GM20431 (cell line): ENCODE measurements at regions not wholly inside any gene's neighbourhood (a gene's known extent, or its start where the extent isn't known, plus 50 kb on each side); places are given as distances from the start of the nearest gene placed in this dataset.
"Not testable (repeated sequence)": the region's sequence is repeated elsewhere in the genome, so short reads cannot be mapped to it uniquely, and the experiment has no call there.

Source experiments
- in situ Hi-C: fragments of 300-500 bp; cut with MseI, MboI; formaldehyde crosslinking; loops from one replicate; pipeline ENCODE4 v1.15.0; 2020; ENCODE audit warnings: low sequenced_read_pairs; ENCODE audit not compliant: unreplicated experiment

DNA sequence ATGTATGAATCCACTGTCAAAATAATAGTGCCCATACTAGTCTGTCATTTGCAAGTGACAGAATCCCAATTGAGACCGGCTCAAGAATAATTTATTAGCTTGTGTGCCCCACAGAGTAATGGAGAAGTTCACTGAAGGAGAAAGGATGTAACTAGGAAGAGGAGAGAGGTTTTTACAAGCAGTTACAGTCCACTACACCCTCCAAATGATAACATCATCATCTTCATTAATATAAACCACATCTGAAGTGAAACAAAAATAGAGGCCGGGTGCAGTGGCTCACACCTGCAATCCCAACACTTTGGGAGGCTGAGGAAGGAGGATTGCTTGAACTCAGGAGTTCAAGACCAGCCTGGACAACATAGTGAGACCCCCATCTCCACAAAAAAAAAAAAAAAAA lies 226.8 kb downstream of the SKIDA1 start:
- in situ Hi-C loops: no loop called here

DNA sequence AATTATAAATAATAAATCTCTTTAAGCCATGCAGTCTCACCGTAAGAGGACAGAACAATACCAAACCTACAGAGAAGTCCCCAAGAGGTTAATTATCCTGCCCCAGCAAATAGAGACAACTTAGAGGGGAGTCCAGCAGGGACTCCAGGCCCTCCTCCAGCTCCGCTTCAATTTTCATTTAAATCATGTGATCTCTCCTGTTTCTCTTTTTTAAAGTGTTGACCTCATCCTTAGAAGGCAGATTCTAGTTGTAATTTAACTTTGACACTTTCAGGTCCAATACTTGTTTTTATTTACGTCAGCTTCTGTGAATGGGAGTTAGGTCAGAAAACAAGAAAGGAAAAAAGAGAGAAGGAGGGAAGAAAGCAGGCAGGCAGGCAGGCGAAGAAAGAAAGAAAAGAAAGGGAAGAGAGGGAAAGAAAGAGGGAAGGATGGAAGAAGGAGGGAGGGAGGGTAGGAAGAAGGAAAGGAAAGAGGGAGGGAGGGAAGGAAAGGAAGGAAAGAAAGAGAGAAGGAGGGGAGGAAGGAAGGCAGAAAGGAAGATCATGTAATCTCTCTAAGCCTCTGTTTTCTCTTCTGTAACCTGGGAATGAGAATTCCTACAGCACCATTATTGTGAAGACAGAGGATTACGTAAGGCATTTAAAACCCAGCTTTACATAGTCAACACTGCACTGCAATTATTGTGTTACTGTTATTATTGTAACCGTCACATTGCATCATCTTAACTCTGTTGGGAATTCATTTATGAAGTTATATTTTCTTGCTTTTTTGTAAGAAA lies 227.7 kb downstream of the SKIDA1 start:
- in situ Hi-C loops: no loop called here

DNA sequence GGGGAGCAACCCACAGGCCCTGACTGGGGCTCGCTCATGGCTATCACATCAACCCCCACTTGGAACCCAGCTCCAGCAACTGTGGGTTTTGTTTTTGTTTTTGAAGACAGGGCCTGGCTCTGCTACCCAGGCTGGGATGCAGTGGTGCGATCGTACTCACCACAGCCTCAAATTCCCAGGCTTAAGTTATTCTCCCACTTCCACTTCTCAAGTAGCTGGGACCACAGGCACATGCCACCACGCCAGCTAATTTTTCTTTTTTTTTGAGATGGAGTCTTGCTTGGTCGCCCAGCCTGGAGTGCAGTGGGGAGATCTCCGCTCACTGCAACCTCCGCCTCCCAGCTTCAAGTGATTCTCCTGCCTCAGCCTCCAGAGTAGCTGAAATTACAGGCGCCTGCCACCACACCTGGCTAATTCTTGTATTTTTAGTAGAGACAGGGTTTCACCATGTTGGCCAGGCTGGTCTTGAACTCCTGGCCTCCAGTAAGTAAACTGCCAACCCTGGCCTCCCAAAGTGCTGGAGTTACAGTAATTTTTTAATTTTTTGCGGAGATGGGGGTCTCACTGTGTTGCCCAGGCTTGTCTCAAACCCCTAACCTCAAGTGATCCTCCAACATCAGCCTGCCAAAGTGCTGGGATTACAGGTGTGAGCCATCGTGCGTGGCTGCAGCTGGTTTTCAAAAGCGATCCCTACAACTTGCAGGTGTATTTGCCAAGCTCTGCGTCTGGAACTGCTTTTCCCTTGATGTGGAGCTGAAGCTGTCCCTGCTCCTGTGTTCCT lies 228.7 kb downstream of the SKIDA1 start:
- in situ Hi-C loops: no loop called here

DNA sequence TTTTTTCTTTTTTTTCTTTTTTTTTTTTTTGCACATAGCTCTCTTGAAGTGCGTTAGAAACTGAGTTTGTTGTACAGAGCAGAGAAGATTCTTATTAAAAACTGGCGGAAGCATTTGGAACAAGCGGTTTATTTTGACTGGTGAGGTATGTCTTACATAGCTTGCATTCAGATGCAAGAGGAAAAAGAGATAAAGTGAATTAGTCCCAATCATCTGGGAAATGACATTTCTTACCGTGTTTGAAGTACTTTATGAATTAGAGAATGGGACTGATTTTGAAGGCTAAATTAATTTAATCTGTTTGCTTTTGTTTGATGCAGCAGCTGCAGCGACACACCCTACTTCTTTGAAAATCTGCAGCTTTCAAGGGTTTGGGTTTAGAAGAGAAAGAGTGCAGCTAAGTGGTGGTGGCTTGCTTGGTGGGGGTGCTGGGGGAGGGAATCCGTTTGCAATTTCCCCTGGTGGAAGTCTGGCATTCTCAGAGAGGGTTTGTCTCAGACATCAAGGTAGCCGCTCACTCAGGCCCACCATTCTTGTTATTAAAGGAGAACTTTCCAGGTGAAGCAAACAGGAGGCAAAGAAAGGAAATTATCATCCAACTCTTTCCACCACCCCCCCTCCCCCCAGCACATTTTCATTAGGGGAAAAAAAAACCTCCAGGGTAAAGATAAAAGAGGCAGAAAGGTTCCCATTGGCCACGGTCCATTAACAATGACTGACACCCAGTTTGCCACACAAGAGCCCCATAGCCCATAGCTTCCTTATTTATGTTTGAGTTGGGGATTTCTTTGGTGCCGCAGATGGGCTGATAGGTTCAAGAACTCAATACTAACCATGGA lies 231.7 kb downstream of the SKIDA1 start:
- in situ Hi-C loops: no loop called here

DNA sequence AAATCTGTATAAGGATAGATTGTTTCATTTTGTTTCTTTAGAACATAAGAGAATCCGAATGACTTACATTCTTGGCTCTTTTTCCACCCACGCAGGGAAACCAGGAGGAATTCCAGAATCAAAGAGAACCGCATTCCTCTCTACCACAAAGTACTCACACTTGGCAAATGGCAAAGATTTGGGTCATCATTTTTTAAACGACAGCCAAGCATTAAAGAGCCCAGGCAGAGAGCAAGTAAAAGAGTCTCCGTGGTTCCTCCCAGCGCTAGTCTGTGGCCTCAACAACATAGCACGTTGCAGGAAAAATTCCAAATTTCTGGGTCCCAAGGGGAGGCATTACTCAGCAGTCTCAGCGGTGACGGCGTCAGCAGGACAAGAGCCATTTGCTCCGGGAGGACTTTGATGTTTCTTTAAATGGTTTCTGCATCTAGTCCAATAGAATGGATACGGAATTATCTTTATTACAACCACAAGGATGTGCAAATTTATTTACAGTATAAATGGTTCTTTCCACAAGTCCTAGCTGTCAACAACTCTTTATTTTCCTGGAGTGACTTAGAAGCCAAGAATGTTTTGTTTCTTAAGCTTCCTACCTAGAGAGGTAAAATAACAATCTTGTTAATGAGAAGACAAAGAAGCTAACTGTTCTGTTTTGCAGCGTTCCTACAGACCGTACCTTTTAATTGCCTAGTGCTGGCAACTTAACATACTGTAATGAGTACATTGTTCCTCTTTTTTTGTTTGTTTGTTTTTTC lies 232.5 kb downstream of the SKIDA1 start:
- in situ Hi-C loops: no loop called here

DNA sequence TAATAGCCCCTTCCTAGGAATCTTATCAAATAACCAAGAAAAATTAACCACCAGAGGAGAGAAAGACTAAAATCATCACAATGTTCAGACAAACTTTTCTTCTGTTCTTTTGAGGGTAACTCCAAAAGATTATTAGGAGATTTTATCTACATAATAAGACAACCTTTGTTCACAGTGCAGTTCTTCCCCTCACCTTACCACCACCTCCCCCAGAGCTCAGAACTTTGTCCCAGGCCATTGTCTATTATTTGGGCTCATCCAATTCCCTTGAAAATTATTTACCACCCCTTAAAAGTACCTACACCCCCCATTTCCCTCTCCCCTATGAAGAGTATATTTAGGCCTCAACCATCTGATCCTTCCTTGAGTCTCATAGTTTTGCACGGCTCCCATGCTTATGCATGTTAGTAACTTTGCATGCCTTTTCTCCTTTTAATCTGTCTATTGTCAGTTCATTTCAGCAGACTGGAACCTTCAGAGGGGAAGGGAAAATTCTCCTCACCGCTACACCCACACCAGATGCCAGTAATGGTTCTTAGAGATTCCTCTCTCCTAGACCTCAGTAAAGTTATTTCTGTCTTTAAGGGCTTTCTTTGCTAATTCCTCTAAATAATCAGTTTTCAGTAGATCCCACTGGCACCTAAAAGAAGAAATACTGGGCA lies 234.9 kb downstream of the SKIDA1 start:
- in situ Hi-C loops: no loop called here

DNA sequence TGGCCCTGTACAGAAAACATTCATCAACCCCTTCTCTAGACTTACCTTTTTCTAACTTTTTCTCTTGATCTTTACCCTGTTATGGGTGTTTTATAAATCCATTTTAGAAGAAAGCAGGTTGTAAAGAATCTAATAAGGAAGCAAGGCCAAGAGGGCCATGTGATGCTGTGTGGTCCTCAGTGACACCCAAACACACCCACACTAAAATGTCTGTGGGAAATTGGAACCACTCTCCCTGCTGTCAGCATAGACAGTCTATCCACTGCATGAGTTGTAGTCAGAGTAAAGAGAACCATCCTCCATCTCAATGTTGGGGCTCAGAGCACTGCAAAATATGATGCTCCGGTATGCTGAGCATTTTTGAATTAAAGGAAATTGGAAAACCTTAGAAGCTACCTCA lies 235.5 kb downstream of the SKIDA1 start:
- in situ Hi-C loops: no loop called here

DNA sequence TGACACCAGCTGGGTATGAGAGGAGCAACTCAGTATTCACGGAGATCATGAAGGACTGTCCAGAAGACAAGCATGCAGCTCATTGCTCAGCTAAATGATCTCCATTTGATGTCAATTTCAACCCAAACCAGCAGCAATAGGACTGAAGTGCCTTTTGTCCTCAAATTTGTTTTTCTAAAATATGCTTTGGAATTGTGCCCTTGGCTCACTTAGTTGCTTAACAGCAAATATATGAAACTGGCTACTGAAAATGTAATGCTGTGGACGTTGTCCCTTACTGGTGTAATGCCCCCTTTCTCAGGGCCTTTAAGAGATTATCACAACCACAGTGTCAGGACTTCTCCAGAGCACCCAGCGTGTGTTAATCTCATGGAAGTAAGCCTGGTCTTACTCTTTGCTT lies 236.2 kb downstream of the SKIDA1 start:
- in situ Hi-C loops: no loop called here

DNA sequence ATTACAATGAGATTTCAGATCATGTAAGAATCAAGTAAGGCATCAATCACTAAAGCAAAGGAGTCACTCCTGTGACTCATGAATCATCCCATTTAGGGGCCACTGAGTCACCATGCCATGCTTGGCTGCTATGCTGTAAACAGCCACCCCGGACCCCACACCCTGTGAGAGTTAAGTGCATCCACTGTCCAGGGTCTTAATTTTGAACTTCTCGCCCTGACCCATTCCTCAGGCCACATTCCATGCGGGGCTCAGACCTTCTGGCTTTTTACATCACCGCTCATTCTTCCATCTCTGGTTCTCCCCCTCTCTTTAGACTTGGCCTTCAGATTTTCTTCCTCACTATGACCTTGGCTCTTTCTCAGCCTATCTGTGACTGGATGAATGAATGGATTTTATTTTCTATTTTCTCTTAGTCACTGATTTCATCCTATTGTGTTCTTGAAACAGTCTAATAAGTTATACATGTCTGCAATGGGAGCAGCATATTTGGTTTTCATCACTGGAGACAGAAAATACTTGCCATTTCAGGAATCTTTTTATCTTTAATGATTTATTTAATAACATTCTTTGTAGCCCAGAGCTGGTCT lies 239.6 kb downstream of the SKIDA1 start:
- in situ Hi-C loops: no loop called here

DNA sequence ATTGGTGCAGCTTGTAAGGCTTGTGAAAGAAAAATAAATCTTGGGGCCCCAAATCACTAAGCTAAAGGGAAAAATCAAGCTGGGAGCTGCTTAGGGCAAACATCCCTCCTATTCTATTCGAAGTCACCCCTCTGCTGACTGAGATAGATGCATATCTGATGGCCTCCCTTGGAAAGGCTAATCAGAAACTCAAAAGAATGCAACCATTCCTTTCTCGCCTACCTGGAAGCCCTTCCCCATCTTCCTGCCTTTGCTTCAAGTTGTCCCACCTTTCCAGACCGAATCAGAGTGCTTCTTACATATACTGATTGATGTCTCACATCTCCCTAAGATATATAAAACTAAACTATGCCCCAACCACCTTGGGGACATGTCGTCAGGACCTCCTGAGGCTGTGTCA lies 240.3 kb downstream of the SKIDA1 start:
- in situ Hi-C loops: no loop called here

DNA sequence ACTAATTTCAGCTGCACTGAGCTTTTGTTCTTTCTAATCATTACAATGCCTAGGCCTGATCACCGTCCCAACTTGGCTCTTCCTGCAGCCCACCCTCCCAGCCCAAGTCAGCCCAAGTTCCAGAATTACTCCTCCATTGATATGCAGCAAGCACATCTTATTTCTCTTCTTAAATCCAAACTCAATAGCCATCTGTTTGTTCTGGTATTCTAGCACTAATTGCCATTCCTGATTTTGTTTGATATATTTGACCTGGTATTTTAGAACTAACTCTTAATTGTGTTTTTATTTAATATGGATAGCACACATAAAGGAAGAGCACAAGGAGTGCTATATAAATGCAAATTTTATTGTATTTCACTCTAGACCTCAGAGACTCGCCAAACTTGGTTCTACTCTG lies 241.2 kb downstream of the SKIDA1 start:
- in situ Hi-C loops: no loop called here

DNA sequence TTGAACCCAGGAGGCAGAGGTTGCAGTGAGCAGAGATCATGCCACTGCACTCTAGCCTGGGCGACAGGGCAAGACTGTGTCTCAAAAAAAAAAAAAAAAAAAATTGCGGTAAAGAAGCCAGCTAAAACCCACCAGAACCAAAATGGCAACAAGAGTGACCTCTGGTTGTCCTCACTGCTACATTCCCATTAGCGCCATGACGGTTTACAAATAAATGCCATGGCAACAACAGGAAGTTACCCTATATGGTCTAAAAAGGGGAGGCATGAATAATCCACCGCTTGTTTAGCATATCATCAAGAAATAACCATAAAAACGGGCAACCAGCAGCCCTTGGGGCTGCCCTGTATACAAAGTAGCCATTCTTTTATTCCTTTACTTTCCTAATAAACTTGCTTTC lies 242.4 kb downstream of the SKIDA1 start:
- in situ Hi-C loops: not testable (repeated sequence)

DNA sequence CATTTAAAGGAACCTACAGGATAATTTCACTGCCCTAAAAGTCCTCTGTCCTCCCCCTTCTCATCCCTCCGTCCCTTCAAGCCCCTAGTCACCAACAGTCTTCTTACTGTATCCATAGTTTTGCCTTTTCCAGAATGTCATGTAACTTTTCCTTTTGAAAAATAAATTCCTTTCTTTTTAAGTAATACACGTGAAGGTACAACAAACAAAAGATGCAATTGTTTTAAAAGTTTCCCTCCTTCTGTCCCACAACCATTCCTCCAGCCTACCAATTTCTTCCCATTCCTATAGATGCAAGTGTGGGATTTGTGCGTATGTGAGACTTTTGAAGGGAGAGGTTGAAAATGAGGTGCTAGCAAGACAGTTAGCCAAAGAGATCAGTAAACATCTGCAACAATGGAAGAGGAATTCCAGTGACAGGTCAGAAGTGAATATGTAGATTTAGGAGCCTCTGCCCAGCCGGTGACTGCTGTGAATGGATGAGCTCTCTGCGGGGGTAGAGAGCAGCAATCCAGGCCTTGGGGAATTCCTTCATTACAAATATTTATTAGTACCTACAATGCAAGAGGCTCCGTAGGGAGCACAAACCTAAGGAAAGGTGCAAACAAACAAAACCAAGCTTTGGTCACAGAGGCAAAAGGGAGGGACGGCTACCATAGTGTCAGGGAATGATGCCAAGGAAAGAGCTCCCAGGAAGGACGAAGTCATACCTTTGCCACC lies 243.6 kb downstream of the SKIDA1 start:
- in situ Hi-C loops: no loop called here

DNA sequence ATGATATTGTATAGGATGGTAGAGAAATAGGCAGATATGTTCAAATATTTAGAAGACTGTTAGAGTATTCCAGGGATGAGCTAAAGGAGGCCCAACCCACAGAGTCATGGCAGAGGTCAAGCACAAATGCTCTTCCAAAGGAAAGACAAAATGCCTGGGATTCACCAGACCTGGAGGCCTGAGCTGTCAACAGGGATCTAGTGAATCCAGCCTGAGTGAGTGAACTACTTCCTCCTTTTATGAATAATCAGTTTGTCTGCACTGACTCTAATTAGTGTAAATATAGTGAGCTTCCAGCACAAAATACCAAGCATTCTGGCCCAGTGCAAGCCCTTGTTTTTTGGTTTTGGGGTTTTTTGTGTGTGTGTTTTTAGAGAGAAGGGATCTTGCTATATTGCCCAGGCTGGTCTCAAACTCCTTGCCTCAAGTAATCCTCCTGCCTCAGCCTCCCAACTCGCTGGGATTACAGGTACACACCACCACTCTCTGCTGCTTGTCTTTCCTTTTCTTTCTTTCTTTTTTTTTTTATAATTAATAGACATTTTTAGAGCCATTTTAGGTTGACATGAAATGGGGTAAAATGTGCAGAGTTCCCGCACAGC lies 244.4 kb downstream of the SKIDA1 start:
- in situ Hi-C loops: no loop called here

DNA sequence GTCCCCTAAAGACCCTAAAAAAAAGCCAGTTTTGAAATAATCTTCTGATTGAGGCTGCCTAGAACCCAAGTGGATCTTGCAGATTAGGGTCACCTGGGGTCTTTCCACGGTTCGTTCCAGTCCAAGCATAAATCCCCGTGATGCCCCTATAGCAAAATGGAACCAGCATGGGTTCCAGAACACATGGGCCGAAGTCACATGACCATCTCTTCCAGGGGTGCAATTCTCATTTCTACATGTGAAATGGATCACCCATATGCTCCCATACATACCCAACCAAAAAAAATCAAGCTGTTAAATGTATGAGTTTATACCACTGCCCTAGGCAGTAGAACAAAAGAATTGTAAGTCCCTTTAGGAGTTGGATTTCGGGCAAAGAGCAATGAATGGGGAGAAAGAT lies 245.4 kb downstream of the SKIDA1 start:
- in situ Hi-C loops: no loop called here

DNA sequence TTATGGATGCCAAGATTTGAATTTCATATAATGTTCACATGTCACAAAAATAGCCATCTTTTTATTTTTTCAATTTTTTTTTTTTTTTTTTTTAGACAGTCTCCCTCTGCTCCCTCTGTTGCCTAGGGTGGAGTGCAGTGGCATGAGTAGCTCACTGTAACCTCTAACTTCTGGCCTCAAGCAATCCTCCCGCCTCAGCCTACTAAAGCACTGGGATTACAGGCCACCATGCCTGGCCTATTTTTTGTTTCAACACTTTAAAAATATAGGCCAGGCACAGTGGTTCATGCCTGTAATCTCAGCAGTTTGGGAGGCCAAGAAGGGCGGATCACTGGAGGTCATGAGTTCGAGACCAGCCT lies 246.3 kb downstream of the SKIDA1 start:
- in situ Hi-C loops: no loop called here

DNA sequence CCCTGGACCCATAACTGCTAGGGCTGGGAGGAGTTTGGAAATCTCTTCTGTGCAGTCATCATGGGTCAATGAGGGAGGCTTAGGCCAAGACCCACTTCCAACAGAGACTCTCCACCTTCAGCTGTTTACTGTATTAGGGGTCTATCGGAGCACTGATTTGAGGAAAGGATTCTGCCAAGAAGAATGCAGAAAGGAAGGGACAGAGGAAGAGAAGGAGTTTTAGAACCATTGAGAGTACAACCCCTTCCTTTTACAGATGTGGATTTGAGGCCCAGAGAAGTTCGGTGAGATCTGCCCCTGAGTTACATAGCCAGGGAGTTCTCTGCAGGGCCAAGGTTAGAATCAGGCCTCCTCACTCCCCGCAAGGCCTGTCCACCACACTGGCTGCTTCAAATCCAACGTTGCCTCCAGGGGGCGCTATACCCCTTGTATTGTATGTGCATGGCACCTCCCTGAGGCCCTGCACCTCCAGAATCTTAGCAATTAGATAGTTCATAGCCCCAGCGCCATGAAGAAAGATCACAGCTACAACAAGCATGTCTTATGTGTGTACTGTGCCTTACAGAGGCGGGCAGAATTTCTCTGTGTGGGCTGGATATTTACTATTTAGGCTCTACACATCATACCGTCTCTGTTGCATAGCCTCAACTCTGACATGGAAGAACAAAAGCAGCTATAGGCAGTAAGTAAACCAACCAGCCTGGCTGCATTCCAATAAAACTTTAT lies 246.8 kb downstream of the SKIDA1 start:
- in situ Hi-C loops: no loop called here
